ENCODE measurements at regions not wholly inside any gene's neighbourhood (a gene's known extent, or its start where the extent isn't known, plus 50 kb on each side); places are given as distances from the start of the nearest gene placed in this dataset.

- H3K79me2 ChIP-seq (ENCODE audit: control insufficient read depth, insufficient read depth, low read length), result no peaks in the 10 kb centered on the region
- H3K27ac ChIP-seq (ENCODE audit: insufficient read depth, low read depth, low read length), result no peak overlapping the region
- FAIRE-seq, result no peak
- no peak overlapping the region for H3K4me3 ChIP-seq (replicated peaks in 1 of 3; ENCODE audit: insufficient read depth in 1 of 3, low read depth in 1 of 3, low read length in 3 of 3)
- no peak overlapping the region for H3K9ac ChIP-seq (replicated peaks; ENCODE audit: extremely low read depth, insufficient read depth, low read length)
- H3K4me1 ChIP-seq (ENCODE audit: control insufficient read depth, extremely low read depth, insufficient read depth, low read length), result no peaks in the 10 kb centered on the region
- dilution Hi-C loops (cut with MboI; ENCODE audit: extremely low pct_ligation_motif_present, low sequenced_read_pairs) (no loop called here), intact Hi-C loops (cut with micrococcal nuclease) (loop anchor here (5.0 to 10.0 kb wide), 2 partner anchors 38 to 225 kb away; no protein-coding TSS in a partner anchor)
- TF ChIP-seq POLR2AphosphoS5 (IDR thresholded peaks at IDR 0.05; ENCODE audit: insufficient read depth, low read depth, low read length) (no peak), EZH2 (IDR thresholded peaks at IDR 0.05; ENCODE audit: borderline replicate concordance, low read depth, low read length, severe bottlenecking) (no peak), POLR2A (IDR thresholded peaks at IDR 0.05; ENCODE audit: low read depth, low read length) (no peak), FOS (IDR thresholded peaks at IDR 0.05; ENCODE audit: borderline replicate concordance, insufficient read depth, low read length) (no peak), CTCF (IDR thresholded peaks at IDR 0.05; ENCODE audit: extremely low read depth in 1 of 2, insufficient read depth in 1 of 2, low read depth in 1 of 2, low read length in 2 of 2) (no peak), MAX (IDR thresholded peaks at IDR 0.05; ENCODE audit: insufficient read depth, insufficient read length) (no peak), GATA2 (IDR thresholded peaks at IDR 0.05; ENCODE audit: insufficient read depth, insufficient read length, low read depth, low read length) (no peak), MYC (IDR thresholded peaks at IDR 0.05; ENCODE audit: low read depth, low read length) (no peak), JUN (IDR thresholded peaks at IDR 0.05; ENCODE audit: borderline replicate concordance, insufficient read depth, insufficient read length, low read depth) (no peak)
- no peaks in the 10 kb centered on the region for H4K20me1 ChIP-seq (replicated peaks; ENCODE audit: control insufficient read depth, extremely low read depth, insufficient read depth, low read length)
- CTCF ChIA-PET, result no interaction called here
- H3K9me3 ChIP-seq (replicated peaks; ENCODE audit: control insufficient read depth, insufficient read depth, low read length), result no peaks in the 10 kb centered on the region
- H3K9me1 ChIP-seq (replicated peaks; ENCODE audit: control insufficient read depth, extremely low read depth, insufficient read depth, low read length), result no peaks in the 10 kb centered on the region
- no peaks in the 10 kb centered on the region for H3K27me3 ChIP-seq (ENCODE audit: control insufficient read depth in 2 of 2, insufficient read depth in 2 of 2, low read length in 2 of 2)
- BruUV-seq (replicated peaks), result no TSS peak
- H3K36me3 ChIP-seq (ENCODE audit: control insufficient read depth in 2 of 2, extremely low read depth in 1 of 2, insufficient read depth in 2 of 2, low read length in 2 of 2), result no peaks in the 10 kb centered on the region
- H3K4me2 ChIP-seq (ENCODE audit: insufficient read depth, low read length), result no peak overlapping the region
- no peak for DNase-seq (ENCODE audit: low read depth, low spot score)
- POLR2A ChIA-PET, result no interaction called here
- H2AFZ ChIP-seq (ENCODE audit: low read depth, low read length), result no peak overlapping the region
These were observed 101.5 kb upstream of the SMAD1 start for GRCh38 chr4:145380123-145380522.

Data from endothelial cell of umbilical vein (primary cell).